ENCODE measurements at regions not wholly inside any gene's neighbourhood (a gene's known extent, or its start where the extent isn't known, plus 50 kb on each side); places are given as distances from the start of the nearest gene placed in this dataset.

DNA sequence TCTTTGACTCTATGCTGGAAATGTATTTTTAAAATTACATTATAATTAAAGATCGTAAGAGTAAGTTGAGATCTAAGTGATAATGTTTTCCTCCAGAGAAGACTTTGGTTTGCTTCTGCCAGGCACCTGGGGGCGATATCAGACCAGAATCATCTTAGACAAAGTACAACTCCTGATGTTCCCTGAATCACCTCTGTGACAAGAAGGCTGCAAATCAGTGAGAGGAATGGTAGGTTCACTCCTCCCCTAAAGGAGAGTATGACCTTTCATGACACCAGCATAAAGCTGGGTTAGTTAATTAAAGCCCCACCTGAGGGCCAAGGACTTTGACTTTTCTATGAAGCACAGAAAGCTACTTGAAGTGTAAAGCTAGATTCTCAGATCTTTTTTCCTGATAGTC is 114.4 kb upstream of the DTNA start:
- no peak for DNase-seq

DNA sequence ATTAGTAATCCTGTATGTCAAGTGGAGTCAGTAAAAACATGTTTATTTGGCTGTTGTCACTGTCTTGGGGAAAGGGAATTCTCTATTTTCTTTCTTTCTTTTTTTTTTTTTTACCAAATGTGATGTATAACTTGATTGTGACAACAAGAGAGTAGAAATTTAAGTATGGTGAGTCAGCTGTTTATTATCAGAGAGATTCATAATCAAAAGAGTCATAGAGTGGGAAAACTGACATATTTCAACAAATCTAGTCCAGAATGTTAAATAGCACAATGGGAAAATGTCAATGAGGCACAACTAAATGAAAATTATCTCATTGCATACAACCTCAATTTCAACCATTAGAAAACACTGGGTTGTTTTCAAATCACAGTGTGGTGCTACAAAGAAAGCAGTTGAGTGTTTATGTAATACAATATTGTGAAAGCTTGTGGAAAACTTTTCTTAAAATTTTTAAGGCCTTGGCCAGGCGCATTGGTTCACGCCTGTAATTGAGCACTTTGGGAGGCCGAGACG is 111.9 kb upstream of the DTNA start:
- DNase-seq: no peak

DNA sequence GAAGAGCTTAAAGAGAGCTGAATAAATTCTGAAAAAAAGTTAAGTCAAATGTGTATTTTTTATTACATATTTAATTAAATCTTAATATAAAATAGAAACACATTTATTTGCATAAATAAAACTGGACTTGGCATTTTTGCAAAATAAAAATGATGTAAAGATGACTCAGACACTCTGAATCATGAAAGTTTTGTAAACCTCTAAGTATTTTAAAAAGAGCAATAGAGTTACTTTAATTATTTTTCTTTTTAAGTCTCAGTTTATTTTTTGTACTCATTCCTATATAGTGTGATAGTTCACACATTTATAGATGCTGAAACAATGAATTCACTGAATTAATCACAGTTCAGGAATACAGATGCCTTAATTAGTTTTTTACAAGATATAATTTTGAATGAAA is 109.9 kb upstream of the DTNA start:
- DNase-seq: no peak

DNA sequence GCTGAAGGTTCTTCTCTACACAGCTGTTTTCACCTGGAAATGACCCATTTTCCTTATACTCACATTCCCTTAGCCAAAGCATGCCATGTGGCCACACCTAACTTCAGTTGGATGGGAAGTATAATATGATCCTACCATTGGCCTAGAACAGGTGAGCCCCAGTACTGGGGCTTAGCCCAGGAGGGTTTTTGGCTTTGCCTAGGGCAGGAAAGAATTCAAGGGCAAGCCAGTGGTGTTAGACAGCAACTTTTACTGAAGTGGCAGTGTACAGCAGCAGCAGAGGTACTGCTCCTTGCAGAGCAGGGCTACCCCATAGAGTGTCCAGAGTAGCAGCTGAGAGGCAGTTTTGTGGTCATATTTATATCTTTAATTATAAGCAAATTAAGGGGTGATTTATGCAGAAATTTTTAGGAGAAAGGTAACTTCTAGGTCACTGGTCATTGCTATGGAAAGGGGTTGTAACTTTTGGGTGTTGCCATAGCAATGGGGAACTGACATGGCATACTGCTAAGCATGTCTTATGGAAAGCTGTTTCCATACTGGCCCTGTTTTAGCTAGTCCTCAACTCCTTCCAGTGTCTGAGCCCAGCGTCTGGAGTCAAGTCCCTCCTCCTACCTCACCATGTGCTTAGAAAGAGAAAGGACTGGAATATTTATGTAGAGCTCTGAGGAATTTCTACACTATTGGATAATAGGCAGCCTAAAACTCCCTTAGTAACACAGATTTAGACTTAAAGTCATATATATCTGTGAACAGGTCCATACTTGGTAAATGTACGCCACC is 109.0 kb upstream of the DTNA start:
- DNase-seq: no peak

DNA sequence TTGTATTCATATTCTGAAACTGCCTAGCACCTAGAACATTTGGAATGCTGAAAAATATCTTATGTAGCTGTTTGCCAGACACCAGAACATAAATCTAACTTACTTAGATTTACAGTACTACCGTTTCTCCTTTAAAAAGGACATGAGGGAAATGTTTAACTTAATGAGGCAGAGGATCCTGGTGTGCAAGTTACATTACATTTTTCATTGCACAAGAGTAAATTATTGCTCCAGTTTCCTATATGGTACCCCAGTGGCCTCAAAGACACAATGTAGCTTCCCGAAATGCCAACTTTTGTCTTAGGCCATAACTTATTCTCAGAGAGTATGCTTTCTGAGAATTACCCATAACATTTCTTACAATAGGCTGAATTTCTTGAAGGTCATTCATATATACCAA is 105.5 kb upstream of the DTNA start:
- DNase-seq: no peak

DNA sequence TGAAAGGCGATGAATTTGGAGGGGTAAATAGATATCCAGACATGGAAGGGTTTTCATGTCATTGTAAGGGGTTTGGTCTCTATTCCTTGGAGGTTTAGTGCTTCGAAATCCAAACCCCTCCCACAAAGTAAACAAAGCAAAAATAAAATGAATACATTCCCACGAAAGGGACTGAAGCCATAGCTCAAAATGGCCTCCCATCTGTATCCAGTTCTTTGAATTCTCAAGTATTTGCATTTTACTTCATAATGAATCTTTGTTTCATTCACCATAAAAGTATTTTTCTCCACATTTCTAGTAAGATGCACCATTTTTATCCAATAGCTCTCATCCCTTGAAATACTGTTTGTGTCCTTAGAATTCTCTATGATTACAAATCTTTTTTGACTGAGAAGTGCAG is 103.2 kb upstream of the DTNA start:
- DNase-seq: no peak

DNA sequence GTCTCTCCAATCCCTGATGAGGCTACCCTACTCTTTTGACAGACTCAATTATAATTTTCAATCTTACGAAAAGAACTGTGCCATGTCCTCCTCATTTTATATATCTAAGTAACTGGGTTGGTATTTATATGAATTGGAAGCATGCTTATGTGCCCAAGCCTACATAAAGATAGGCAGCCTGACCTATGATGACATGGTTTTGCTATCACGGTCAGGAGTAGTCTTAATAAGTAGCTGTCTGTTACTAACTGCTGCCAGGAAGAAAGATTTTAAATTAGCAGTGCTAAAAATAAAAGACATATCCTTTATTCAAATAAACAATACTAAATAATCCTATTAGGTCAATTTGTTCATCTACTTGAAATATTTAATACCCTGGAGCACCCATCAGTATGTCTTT is 102.0 kb upstream of the DTNA start:
- DNase-seq: no peak

DNA sequence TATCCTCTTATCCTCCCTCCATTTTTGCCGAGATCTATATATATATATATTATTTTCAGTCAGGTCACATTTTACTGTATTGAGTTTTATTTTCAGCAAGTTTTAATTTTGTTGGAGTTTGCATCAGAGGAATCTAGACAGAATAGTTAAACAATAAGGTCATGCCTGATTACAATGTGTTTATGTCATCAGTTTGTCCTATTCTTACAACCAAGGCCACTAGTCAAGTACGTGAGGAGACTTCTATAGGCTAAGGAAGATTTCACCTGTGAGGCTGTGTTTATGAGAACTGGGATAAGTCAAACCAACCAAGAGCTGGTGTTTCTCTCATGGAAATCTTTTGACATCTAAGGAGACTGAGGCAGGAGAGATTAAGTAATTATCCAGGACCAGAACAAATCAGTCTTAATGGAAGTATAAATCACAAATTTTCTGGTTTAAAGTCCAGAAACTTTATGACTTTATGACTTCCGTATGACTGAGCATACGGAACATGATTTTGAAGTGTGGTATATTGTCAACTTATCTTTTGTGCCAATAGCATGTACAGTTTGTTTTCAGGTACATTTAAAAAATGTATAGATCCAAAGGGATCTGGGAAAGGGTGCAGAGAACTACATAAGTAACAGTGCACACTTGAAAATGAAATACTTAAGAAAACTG is 100.0 kb upstream of the DTNA start:
- DNase-seq: no peak

DNA sequence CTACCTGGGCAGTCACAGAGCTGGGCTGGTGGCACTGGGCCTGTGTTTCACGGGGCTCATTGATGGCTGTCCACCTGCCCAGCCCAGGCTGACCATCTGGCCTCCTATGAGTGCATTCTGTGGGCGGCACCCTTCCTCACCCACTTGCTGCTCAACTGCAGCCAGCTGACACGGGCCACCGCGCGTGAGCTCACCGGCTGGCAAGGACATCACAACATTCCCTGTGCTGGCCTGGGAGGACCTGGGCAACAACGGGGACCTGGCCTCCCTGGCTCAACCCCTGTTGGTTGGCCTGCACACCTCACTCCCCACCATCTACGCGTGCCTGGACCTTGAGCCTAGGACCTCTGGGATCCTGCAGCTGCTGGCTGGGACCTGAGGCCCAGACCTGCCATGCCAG is 98.2 kb upstream of the DTNA start:
- DNase-seq: no peak

DNA sequence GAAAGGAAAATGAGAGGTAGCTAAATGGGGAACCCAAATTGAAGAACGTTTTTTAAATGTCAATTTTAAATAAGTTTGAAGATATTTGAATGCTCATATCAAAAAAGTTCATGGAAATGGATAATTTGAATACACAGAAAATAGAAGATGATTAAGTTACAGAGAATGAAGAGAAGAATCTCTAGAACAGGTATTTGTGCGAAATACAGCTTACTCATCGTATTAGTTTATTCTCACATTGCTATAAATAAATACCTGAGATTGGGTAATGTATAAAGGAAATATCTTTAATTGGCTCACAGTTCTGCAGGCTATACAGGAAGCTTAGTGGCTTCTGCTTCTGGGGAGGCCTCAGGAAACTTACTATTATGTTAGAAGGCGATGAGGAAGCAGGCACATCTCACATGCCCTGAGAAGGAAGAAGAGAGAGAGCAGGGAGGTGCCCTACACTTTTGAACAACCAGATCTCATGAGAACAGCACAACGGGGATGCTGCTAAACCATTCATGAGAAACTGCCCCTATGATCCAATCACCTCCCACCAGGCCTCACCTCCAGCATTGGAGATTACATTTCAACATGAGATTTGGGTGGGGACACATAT is 89.7 kb upstream of the DTNA start:
- DNase-seq: no peak

DNA sequence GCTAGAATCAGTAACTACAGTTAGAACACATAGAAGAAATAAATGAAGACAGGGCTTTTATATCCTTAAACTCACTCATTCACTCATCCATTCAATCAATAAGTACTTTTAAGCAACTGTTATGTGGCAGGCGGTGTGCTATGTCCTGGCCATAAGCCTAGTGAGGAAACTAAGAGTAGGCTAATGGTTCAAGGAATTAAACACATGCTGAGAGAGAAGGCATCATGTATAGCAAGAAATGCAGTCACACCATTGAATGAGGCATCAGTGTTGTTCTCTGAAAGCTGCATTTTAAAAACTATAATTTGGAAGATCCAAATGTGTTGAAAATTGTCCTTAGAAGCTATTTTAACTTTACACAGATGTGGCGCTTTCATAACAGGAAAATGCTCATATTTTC is 86.5 kb upstream of the DTNA start:
- no peak for DNase-seq

DNA sequence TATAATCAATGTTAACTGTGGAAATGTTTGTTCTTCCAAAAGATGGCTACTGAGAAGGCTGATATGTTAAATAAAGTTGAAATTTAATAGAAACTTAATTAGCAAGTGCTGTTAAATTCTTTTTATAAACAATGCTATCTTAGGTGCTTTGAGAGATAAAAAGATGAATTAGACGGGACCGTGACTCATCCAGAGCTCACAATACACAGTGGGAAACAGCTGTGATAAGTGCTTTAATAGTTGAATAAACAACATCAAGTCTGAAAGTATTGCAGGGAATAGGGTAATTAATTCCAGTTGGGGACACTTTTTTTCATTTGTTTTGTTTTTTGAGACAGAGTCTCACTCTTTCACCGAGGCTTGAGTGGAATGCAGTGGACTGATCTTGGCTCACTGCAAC is 85.5 kb upstream of the DTNA start:
- no peak for DNase-seq

DNA sequence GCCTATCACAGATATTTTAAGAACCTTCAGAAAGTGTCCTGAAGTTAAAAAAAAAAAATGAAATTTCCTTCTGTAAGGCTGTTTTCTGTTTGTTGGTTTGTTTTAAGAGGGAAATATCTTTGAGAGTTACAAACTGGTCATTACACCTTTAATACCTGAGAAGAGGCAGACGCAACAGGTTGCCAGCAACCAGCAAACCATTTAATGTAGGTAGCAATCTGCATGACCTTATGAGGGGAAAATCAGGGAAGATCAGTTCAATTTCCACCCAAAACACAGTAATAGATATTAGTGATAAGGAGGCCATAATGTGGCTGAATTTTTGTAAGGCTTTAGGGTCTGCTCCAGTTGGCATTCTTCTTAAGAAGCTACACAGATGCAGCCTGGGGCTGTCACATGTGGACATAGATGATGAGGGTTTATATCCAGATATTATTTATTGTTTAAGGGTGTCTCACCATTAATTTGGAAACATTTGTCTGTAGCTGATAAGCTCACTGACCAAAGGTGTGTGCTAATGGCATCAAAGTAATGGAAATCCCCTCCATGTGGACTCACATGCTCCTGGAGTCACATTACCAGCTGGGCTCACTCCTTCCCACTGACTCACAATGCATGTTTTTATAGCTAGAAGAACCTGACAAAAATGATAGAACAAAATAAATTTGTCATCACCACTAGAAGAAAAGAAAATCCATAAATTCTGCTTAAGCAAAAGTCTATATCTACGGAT is 83.5 kb upstream of the DTNA start:
- no peak for DNase-seq

DNA sequence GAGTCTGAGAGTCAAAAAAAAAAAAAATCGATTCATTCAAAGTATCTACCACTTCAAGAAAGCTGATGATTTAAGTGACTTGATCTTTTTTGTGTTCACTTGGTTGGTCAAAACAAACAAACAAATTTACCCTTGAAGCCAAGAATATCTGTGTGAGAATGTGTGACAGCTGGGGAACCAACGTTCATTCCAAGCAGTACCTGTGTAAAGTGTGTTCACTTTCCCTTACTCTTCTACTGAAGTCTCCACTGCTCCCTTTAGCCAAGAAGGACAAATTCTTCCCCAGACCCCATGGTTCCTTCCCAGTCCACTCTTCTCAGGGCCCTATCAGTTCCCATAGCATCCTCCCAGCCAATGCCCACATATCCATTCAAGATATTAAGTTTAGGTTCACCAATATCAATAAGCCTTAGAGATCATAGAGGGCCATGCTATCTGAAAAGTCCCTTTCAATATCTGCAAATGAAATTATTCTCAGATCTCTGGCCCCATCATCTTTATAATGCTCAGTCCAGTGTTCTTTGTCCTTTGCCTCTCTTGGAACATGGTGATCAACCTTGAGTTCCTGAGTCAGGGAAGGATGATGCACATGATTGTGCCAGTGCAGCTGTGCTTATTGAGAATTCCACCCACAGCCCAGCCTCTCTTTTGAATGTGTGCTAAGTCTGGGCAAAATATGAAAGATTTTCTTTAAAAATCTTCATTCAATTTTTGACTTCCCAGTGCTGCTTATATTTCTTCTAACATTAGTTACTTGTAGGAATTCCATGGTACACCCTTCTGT is 82.8 kb upstream of the DTNA start:
- DNase-seq: no peak

DNA sequence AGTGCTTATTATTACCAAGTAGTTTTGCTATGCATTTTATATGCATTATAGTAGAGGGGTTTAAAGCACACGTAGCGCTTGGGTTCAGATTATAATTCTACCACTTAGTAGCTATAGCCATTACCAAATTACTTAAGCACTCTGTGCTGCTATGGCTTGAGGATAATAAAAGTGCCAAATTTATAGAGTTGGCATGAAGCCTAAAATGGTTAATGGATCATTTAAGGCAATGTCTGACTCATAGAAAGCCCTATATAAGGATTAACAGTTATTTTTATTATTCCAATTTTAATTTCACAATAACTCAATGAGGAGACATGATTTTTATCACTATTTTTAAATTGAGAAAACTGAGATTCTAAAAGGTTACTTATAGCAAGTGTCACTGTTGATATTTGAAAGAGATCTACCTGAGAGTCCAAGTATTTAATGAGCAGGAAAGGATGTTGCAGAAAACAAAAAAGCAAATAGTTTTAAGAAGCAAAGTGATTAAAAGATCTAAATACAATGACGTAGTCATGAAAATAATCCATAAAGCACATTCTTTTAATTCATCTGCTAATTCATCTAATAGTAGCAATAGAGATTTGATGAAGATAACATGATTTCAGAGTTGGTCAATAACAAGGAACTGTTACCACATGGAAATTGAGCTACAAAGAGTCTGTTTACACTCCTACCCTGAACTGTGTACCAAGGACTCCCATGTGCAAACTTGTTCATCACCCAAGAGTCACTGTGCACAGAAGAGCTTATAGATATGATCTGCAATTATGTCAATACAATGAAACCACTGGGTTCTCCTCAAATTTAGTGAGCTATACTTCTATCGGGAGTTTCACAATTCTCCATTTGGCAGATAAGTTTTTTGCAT is 78.8 kb upstream of the DTNA start:
- DNase-seq: no peak

DNA sequence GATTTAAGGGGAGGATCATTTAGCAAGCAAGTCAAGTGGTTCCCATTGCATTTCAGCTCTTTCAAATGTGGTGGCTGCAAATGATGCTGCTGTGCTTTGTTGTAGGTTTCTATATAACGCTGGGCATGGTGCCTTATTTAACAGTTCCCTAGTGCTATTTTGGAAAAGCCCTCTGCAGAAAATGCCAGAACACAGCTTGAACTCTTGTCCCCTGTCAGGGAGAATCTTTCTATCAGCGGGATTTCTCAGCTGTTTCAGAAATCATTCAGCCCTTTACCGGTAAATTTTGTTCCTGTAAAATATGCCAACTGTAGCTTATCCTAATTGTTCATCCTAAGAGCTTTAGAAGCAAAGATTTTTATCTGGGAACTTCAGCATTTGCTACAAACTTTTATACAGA is 77.8 kb upstream of the DTNA start:
- DNase-seq: no peak

DNA sequence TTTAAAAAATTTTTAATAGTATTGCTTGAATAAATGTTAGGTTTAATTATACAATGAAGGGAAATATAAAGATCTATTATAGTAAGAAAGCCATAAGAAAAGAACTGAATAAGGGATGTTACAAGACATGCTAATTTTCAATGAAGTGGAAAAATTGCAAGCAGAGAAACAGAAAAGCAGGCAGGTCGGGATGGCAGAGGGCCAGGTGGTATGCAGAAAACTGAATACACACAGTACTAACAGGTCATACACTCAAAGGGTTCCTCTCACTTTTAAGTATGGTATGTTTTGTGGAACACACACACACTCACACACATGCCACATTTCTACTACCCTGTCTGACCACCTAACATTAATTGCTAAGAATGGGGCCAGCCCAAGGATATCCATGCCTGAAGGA is 76.7 kb upstream of the DTNA start:
- no peak for DNase-seq

DNA sequence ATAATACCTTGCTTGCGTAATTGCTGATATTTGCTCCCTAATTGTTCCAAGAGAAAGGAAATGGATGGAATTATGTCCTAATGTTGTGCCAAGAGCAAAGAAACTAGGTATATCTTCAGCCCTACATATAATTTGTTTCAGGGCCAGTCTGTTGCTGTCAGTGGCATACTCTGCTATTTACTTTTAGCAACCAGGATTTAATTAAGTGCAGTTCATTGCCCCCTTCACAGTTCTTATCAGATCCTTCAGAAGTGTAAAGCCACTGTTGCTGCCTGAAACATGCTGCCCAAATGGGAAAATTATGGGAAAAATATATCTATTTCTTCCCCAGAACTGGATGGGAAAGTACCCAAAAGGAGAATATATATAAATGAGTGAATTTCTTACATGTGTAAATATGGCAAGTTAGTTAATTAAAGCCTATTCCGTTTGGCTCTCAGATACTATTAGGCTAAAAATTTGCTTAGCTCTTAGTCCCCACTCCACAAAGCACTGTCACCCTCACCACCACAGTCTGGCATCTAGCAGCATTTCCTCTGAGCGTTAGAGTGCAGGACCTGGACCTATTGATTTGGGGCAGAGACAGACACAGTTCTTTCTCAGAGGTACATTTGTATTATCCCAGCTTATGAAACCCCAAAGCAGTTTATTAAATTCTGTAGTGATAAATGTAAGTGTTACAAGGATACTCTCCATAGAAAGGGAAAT is 72.8 kb upstream of the DTNA start:
- DNase-seq: no peak

DNA sequence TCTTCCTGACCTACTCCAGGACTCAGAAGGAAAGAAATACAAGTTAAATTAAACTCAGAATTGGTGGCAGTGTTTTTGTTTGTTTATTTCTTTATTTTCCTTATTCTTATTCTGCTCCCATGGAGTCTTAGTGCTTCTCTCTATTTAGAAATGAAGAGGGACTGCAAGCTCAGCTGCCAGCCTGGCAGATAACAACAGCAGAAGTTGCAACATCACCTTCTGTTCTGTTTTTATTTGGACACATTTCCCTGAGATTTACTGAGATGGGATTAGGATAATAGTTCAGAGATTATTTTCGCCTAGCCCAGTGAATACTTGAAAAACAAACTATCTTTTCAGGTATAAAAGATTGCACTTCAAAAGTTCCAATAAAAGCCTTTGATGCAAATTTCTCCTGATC is 70.4 kb upstream of the DTNA start:
- no peak for DNase-seq

DNA sequence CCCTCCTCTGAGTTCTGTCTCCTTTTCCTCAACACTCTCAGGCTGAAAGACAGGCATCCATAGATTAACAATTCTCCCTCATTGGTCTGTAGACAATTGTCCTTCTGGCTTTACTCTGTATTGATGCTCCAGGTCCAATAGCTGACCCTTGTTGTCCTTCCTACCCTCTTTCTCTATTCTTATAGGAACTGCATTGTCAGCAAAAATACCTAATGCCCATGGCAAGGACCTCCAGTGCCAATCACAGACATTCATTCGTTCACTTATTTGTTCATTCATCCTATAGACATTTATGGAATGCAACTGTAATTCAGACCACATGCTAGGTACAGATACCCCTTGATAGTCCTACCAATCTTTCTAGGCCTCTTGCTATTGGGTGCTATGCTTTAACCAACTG is 69.8 kb upstream of the DTNA start:
- DNase-seq: no peak

DNA sequence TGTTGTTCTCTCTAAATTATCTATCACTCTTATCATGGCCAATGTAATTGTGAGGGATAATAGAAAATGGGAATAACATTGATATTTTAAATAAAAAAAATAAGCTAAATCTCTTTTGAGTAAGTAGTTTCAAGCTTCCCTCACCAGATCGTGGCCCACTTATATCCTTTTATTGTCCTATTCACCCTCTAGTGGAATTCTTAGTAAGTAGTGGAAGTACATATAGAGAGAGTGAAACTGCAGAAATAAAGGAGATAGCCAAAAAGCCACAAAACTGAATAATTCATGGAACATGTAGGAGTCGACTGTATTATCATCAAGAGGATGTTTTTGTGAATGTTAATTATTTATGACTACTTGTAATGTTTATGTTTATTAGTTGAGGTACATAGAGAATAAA is 66.1 kb upstream of the DTNA start:
- DNase-seq: no peak
